Right lobe of liver (tissue), 6 donors: ENCODE measurements at regions not wholly inside any gene's neighbourhood (a gene's known extent, or its start where the extent isn't known, plus 50 kb on each side); places are given as distances from the start of the nearest gene placed in this dataset.
A peak's percentile ranks its signal among the peaks of the same experiment; 100 is the strongest.

Experiments used
- ATAC-seq, 4 donors: fragments of 200-7000 bp; cut with Tn5 transposase; one replicate each; pipeline ENCODE4 v1.9.1; 2020; ENCODE audit warnings: mild to moderate bottlenecking in 4 of 4, moderate library complexity in 4 of 4
- DNase-seq, 3 donors: peaks; one replicate each; pipeline ENCODE4 v3.0.0-alpha.2; 2020
- H3K27ac ChIP-seq, 3 donors: fragments of 200-600 bp; one replicate each; pipeline ENCODE4 v1.8.0; 2022
- H3K27me3 ChIP-seq, 2 donors: fragments of 200-600 bp; one replicate each; pipeline ENCODE4 v1.8.0; 2022
- H3K36me3 ChIP-seq, 4 donors: fragments of 200-600 bp; sonication (generic) in 1 of 4; one replicate each; pipeline versions ENCODE4 v1.5.1 to v1.8.0; 2017 to 2022; ENCODE audit warnings: control low read depth in 1 of 4
- H3K4me1 ChIP-seq, 4 donors: fragments of 200-600 bp; sonication (generic) in 1 of 4; one replicate each; pipeline versions ENCODE4 v1.5.1 to v1.8.0; 2017 to 2022; ENCODE audit warnings: control low read depth in 1 of 4
- H3K4me3 ChIP-seq, 3 donors: fragments of 200-600 bp; one replicate each; pipeline ENCODE4 v1.8.0; 2022
- H3K9me3 ChIP-seq, 4 donors: fragments of 200-600 bp; sonication (generic) in 1 of 4; one replicate each; pipeline versions ENCODE4 v1.5.1 to v1.8.0; 2017 to 2022; ENCODE audit warnings: control low read depth in 1 of 4
- CTCF ChIP-seq, 4 donors: fragments of 200-600 bp in 3 of 4; fragments of 450-650 bp in 1 of 4; IDR thresholded peaks; one replicate each; pipeline versions ENCODE4 v1.5.1 to v1.8.0; 2016 to 2022; ENCODE audit warnings: antibody characterized with exemption in 4 of 4, mild to moderate bottlenecking in 2 of 4
- POLR2A ChIP-seq: fragments of 450-650 bp; IDR thresholded peaks from one replicate; pipeline ENCODE4 v1.6.1; 2017; ENCODE audit warnings: antibody characterized with exemption, mild to moderate bottlenecking
- WGBS: methylation state at CpG from one replicate; pipeline ENCODE4 v1.1.6; 2018; ENCODE audit warnings: low coverage, low lambda C conversion rate; ENCODE audit not compliant: insufficient coverage; ENCODE audit errors: missing lambda C conversion rate; 5-methylcytosine and 5-hydroxymethylcytosine counted together
- intact Hi-C, 2 donors: fragments of 100-400 bp; cut with DNase I; formaldehyde crosslinking; loops; one replicate each; pipeline versions ENCODE4 v1.11.2 to v1.14.1; 2022
- donor health status: DM: no; HTN: yes; CAD: no.
- donor health status: DM: no; HTN: no; CAD: no.
- donor health status: DM: no; HTN: no; CAD: no.
- donor health status: DM: no; HTN: yes; CAD: no.
- donor health status: DM: no; HTN: yes; CAD: no.

GRCh38 chr10:31620226-31621151 lies 301.5 kb downstream of the ZEB1 start:
- Histone ChIP-seq H3K36me3 (no peaks in the 10 kb centered on the region), H3K27ac (no peak overlapping the region), H3K9me3 (no peaks in the 10 kb centered on the region), H3K27me3 (no peaks in the 10 kb centered on the region), H3K4me3 (no peak overlapping the region), H3K4me1 (no peaks in the 10 kb centered on the region)
- WGBS = 57% methylated on average over 8 of the region's 14 CpGs
- intact Hi-C loops = no loop called here
- no peak for DNase-seq
- peak in 3 of 4 donors; percentile 14 to 37 (median 24) for ATAC-seq
- no peak for TF ChIP-seq CTCF (IDR thresholded peaks at IDR 0.05)
- TF ChIP-seq POLR2A = no peak

GRCh38 chr10:31619531-31620061 lies 300.6 kb downstream of the ZEB1 start:
- intact Hi-C loops = no loop called here
- no peak overlapping the region for H3K4me3 ChIP-seq
- ATAC-seq (peak; percentile 22 to 47 (median 30)), DNase-seq (no peak)
- no peak overlapping the region for H3K27ac ChIP-seq
- no peak for TF ChIP-seq CTCF (IDR thresholded peaks at IDR 0.05)
- TF ChIP-seq POLR2A = no peak
- H3K27me3 ChIP-seq = no peaks in the 10 kb centered on the region
- no peaks in the 10 kb centered on the region for H3K9me3 ChIP-seq
- WGBS = 74% methylated on average over 3 of the region's 8 CpGs
- no peaks in the 10 kb centered on the region for H3K4me1 ChIP-seq
- no peaks in the 10 kb centered on the region for H3K36me3 ChIP-seq

- no peaks in the 10 kb centered on the region for H3K4me1 ChIP-seq
- TF ChIP-seq CTCF (IDR thresholded peaks at IDR 0.05) (no peak), POLR2A (no peak)
- intact Hi-C loops = no loop called here
- WGBS = 71% methylated on average over 9 of the region's 17 CpGs
- DNase-seq = no peak
- no peaks in the 10 kb centered on the region for H3K36me3 ChIP-seq
- no peaks in the 10 kb centered on the region for H3K27me3 ChIP-seq
- H3K27ac ChIP-seq = no peak overlapping the region
- H3K9me3 ChIP-seq = no peaks in the 10 kb centered on the region
- no peak for ATAC-seq
- H3K4me3 ChIP-seq = no peak overlapping the region
Observed at GRCh38 chr10:31618541-31619291, 299.7 kb downstream of the ZEB1 start.

GRCh38 chr10:31617757-31618156 lies 298.7 kb downstream of the ZEB1 start:
- no CpG with 5 or more reads among the region's 2 CpGs for WGBS
- DNase-seq (no peak), ATAC-seq (no peak)
- TF ChIP-seq CTCF (IDR thresholded peaks at IDR 0.05) (no peak), POLR2A (no peak)
- Histone ChIP-seq H3K36me3 (no peaks in the 10 kb centered on the region), H3K27ac (no peak overlapping the region), H3K4me3 (no peak overlapping the region), H3K27me3 (no peaks in the 10 kb centered on the region), H3K9me3 (no peaks in the 10 kb centered on the region), H3K4me1 (no peaks in the 10 kb centered on the region)
- intact Hi-C loops = no loop called here
